Suprapubic skin (tissue), 4 donors: ENCODE measurements at regions not wholly inside any gene's neighbourhood (a gene's known extent, or its start where the extent isn't known, plus 50 kb on each side); places are given as distances from the start of the nearest gene placed in this dataset.

Experiments used
- EP300 ChIP-seq: sonication (generic); formaldehyde crosslinking; IDR thresholded peaks from one replicate; pipeline ENCODE4 v1.6.1; 2017; ENCODE audit warnings: antibody characterized with exemption
- POLR2AphosphoS5 ChIP-seq, 3 donors: sonication (generic); formaldehyde crosslinking; IDR thresholded peaks; one replicate each; pipeline ENCODE4 v1.6.1; 2017; ENCODE audit warnings: antibody characterized with exemption in 3 of 3
- TF ChIP-seq, protein P1 (sequence below), 2 donors: fragments of 200-600 bp in 1 of 2; fragments of 450-650 bp in 1 of 2; sonication (generic) in 1 of 2; IDR thresholded peaks; one replicate each; pipeline ENCODE4 v1.5.1; 2016 to 2019; ENCODE audit warnings: antibody characterized with exemption in 2 of 2, mild to moderate bottlenecking in 1 of 2, moderate library complexity in 1 of 2

DNA sequence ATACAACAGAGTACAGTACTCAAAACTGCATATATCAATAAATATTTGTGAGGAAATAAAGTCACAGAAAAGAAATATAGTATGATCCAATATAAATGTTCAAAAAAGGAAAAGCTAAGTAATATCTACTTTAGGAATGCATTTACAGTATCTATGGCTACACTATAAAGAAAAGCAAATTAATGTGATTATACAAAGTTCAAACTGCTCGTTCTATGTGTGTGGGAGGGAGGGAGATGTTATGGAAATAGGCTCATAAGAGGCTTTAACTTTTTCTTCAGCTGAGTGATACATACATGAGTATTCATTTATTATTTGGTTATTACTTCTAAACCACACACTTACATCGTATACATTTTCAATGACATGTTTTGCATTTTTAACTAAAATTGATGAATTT is 377.7 kb upstream of the AGTR1 start:
- TF ChIP-seq, protein P1, sequence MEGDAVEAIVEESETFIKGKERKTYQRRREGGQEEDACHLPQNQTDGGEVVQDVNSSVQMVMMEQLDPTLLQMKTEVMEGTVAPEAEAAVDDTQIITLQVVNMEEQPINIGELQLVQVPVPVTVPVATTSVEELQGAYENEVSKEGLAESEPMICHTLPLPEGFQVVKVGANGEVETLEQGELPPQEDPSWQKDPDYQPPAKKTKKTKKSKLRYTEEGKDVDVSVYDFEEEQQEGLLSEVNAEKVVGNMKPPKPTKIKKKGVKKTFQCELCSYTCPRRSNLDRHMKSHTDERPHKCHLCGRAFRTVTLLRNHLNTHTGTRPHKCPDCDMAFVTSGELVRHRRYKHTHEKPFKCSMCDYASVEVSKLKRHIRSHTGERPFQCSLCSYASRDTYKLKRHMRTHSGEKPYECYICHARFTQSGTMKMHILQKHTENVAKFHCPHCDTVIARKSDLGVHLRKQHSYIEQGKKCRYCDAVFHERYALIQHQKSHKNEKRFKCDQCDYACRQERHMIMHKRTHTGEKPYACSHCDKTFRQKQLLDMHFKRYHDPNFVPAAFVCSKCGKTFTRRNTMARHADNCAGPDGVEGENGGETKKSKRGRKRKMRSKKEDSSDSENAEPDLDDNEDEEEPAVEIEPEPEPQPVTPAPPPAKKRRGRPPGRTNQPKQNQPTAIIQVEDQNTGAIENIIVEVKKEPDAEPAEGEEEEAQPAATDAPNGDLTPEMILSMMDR (IDR thresholded peaks at IDR 0.05) = no peak
- no peak for TF ChIP-seq POLR2AphosphoS5 (IDR thresholded peaks at IDR 0.05)
- TF ChIP-seq EP300 = no peak
